Muscle of leg (tissue), 3 donors: ENCODE measurements at regions not wholly inside any gene's neighbourhood (a gene's known extent, or its start where the extent isn't known, plus 50 kb on each side); places are given as distances from the start of the nearest gene placed in this dataset.
A peak's percentile ranks its signal among the peaks of the same experiment; 100 is the strongest.
"Not testable (repeated sequence)": the region's sequence is repeated elsewhere in the genome, so short reads cannot be mapped to it uniquely, and the experiment has no call there.

Experiments
- DNase-seq: peaks from one replicate; pipeline ENCODE4 v3.0.0; 2013
- H3K27ac ChIP-seq: one replicate; pipeline ENCODE4 v1.5.1; 2013; ENCODE audit warnings: mild to moderate bottlenecking, low read length, control low read depth
- H3K27me3 ChIP-seq: one replicate; pipeline ENCODE4 v1.6.1; 2013; ENCODE audit warnings: low read length; ENCODE audit not compliant: control insufficient read depth, insufficient read depth
- H3K36me3 ChIP-seq: one replicate; pipeline ENCODE4 v1.6.1; 2013; ENCODE audit warnings: low read length; ENCODE audit not compliant: control insufficient read depth, insufficient read depth
- H3K4me1 ChIP-seq: one replicate; pipeline ENCODE4 v1.6.1; 2013; ENCODE audit warnings: low read length; ENCODE audit not compliant: control insufficient read depth, insufficient read depth
- H3K4me3 ChIP-seq: one replicate; pipeline ENCODE4 v1.5.1; 2013; ENCODE audit warnings: low read length, control low read depth
- H3K9me3 ChIP-seq: replicated peaks from 2 replicates; pipeline ENCODE4 v1.6.1; 2013; ENCODE audit warnings: low read depth, low read length; ENCODE audit not compliant: control insufficient read depth
- WGBS: methylation state at CpG from one replicate; pipeline ENCODE4 v1.1.5; 2013; ENCODE audit warnings: missing lambda C conversion rate; ENCODE audit not compliant: insufficient coverage; 5-methylcytosine and 5-hydroxymethylcytosine counted together

DNA sequence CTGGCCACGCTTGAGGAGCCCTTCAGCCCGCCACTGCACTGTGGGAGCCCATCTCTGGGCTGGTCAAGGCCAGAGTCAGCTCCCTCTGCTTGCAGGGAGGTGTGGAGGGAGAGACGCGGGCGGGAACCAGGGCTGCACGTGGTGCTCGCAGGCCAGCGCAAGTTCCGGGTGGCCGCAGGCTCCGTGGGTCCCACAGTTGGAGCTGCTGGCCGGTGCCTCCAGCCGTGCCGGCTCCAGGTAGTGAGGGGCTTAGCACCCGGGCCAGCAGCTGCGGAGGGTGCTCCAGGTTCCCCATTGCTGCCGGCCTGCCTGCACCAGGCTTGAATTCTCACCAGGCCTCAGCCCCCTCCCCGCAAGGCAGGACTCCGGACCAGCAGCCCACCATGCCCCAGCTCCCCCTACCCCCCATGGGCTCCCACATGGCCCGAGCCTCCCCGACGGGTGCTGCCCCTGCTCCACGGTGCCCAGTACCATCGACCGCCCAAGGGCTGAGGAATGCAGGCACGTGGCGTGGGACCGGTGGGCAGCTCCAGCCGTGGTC lies 192.8 kb upstream of the IZUMO3 start:
- 92% methylated on average over 23 of the region's 29 CpGs for WGBS
- DNase-seq = no peak
- Histone ChIP-seq H3K4me3 (no peak overlapping the region), H3K9me3 (no peaks in the 10 kb centered on the region), H3K27ac (no peak overlapping the region), H3K36me3 (no peaks in the 10 kb centered on the region), H3K4me1 (no peaks in the 10 kb centered on the region), H3K27me3 (no peaks in the 10 kb centered on the region)

DNA sequence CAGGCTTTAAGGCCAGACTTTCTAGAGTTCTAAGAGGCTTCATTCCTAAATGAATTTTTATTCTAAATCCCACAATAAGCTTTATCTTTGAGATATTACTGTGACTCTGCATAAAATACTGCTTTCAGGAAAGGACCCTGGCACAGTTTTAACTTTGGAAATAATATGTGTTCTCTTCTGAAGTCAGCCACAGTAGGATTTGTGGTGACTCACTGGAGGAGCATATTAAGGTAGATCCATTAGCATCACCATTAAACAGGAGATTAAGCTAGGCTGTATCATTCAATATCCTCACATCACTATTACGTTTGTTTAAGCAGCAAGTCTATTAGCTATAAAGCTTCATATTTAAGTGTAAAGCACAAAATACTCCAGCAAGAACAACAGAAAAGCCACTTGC lies 186.1 kb upstream of the IZUMO3 start:
- no peak overlapping the region for H3K27ac ChIP-seq
- H3K27me3 ChIP-seq = no peaks in the 10 kb centered on the region
- no peak overlapping the region for H3K4me3 ChIP-seq
- H3K9me3 ChIP-seq = no peaks in the 10 kb centered on the region
- H3K4me1 ChIP-seq = no peaks in the 10 kb centered on the region
- no peak for DNase-seq
- no peaks in the 10 kb centered on the region for H3K36me3 ChIP-seq
- no CpG with 5 or more reads among the region's 1 CpG for WGBS

- H3K27ac ChIP-seq = no peak overlapping the region
- no peaks in the 10 kb centered on the region for H3K36me3 ChIP-seq
- no peak overlapping the region for H3K4me3 ChIP-seq
- DNase-seq = peak; percentile 80
- H3K27me3 ChIP-seq = no peaks in the 10 kb centered on the region
- no CpG with 5 or more reads among the region's 1 CpG for WGBS
- H3K9me3 ChIP-seq = no peaks in the 10 kb centered on the region
- no peaks in the 10 kb centered on the region for H3K4me1 ChIP-seq
Measured at GRCh38 chr9:24721621-24722020, 175.9 kb upstream of the IZUMO3 start.

DNA sequence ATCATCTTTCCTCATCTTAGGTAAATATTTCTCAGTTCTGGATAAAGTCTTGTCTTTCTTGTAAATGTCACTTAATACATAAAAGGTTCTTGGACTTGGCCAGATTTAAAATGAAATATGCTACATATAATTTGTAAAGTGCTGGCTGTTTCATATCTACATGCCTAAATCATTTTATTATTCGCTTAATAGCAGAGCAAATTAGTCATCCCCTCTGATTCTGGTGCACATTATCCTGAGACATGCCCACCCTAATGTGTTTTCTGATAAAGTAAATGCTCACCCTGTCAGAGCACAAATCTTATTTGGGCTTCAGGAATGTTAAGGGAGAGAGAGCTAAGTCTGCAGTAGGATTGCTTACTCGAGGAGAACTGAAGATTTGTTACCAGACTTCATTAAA lies 166.5 kb upstream of the IZUMO3 start:
- Histone ChIP-seq H3K4me1 (no peaks in the 10 kb centered on the region), H3K36me3 (no peaks in the 10 kb centered on the region), H3K27me3 (no peaks in the 10 kb centered on the region), H3K27ac (no peak overlapping the region), H3K9me3 (no peaks in the 10 kb centered on the region), H3K4me3 (no peak overlapping the region)
- no CpG with 5 or more reads among the region's 2 CpGs for WGBS
- DNase-seq = no peak

GRCh38 chr9:24708814-24709213 lies 163.1 kb upstream of the IZUMO3 start:
- no peaks in the 10 kb centered on the region for H3K4me1 ChIP-seq
- H3K27me3 ChIP-seq = no peaks in the 10 kb centered on the region
- no peak for DNase-seq
- no CpG with 5 or more reads among the region's 2 CpGs for WGBS
- H3K9me3 ChIP-seq = no peaks in the 10 kb centered on the region
- no peak overlapping the region for H3K4me3 ChIP-seq
- H3K36me3 ChIP-seq = no peaks in the 10 kb centered on the region
- no peak overlapping the region for H3K27ac ChIP-seq

DNA sequence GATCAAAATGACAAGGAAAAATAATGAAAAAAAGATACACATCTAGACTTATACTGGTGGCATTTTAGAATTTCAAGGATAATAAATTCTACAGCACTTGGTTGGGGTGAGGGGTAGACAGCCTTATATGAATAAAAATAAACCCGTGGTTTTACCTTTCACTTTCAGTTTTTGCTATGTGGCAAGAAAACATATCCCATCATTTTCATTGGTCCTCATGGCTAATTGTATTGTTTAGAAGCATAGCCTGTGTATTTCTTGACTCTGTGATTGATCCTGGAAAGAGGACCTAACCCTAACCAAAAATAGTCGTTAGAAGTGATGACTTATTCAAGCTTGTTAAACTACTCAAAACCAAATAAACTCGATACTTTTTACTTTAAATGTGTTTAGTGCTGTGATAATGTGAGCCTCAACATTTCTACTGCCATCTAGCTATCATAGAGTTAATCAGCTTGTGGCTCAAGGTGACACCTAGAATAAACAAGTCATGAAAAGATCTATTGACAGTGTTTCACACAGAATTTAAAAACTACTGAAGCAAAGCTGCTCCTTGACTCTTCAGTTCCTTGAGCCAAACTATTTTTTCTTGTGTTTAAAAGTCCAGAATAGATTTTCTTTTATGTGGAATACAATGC lies 153.3 kb upstream of the IZUMO3 start:
- peak; percentile 54 for DNase-seq
- H3K27ac ChIP-seq = no peak overlapping the region
- H3K4me3 ChIP-seq = no peak overlapping the region
- H3K36me3 ChIP-seq = no peaks in the 10 kb centered on the region
- no CpG with 5 or more reads among the region's 3 CpGs for WGBS
- no peaks in the 10 kb centered on the region for H3K27me3 ChIP-seq
- no peaks in the 10 kb centered on the region for H3K4me1 ChIP-seq
- no peaks in the 10 kb centered on the region for H3K9me3 ChIP-seq

DNA sequence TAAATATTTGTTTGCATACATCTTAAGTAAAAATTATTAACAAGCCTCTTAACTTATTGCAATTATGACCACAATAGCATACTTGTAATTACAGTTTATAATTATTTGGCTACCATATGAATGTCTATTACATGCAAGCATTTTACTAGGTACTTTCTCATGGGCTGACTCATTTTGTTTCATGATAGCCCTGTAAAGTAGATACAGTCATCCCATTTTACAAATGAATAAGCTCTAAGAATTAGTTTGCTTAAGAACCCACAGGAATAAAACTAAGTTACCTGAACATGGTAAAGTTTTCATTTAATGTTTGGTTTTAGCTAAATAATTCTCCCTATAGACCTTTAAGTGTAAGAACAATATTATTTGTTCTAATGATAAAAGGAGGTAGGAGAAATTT lies 126.6 kb upstream of the IZUMO3 start:
- Histone ChIP-seq H3K36me3 (no peaks in the 10 kb centered on the region), H3K9me3 (no peaks in the 10 kb centered on the region), H3K4me3 (no peak overlapping the region), H3K27me3 (no peaks in the 10 kb centered on the region), H3K4me1 (no peaks in the 10 kb centered on the region), H3K27ac (no peak overlapping the region)
- DNase-seq = no peak

DNA sequence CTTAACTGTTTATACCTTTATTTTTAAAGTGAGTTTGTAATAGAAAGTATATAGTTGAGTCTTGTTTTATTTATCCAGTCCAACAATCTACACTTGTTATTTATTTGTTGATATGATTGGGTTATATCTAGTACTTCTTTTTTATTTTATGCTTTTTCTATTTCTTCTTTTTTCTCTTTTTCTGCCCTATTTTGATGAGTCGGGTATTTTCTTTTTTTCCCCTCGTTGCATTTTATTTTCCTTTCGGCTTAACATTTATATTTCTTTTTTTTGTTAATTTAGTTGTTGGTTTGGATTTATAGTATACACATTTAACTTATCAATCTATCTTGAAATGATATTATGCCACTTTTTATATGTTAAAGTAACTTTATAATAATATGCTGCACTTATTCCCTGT lies 111.7 kb upstream of the IZUMO3 start:
- H3K9me3 ChIP-seq = peaks cover 2% of the 10 kb centered on the region
- no peaks in the 10 kb centered on the region for H3K36me3 ChIP-seq
- no CpG with 5 or more reads among the region's 3 CpGs for WGBS
- H3K4me3 ChIP-seq = no peak overlapping the region
- no peak overlapping the region for H3K27ac ChIP-seq
- H3K27me3 ChIP-seq = no peaks in the 10 kb centered on the region
- DNase-seq = no peak
- H3K4me1 ChIP-seq = no peaks in the 10 kb centered on the region

- DNase-seq = no peak
- Histone ChIP-seq H3K4me1 (no peaks in the 10 kb centered on the region), H3K27me3 (no peaks in the 10 kb centered on the region), H3K27ac (no peak overlapping the region), H3K36me3 (no peaks in the 10 kb centered on the region), H3K9me3 (peaks cover 4% of the 10 kb centered on the region), H3K4me3 (no peak overlapping the region)
Measured at GRCh38 chr9:24652181-24652580, 106.5 kb upstream of the IZUMO3 start.

DNA sequence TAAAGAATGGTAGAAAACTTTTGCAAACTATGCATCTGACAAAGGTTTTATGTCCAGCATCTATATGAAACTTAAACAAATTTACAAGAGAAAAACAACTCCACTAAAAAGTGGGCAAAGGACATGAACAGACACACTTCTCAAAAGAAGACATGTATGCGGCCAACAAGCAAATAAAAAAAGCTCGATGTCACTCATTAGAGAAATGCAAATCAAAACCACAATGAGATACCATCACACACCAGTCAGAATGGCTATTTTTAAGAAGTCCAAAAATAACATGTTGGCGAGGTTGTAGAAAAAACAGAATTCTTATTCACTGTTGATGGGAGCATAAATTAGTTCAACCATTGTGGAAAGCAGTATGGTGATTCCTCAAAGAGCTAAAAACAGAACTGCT lies 83.1 kb upstream of the IZUMO3 start:
- not testable (repeated sequence) for H3K4me3 ChIP-seq, H3K4me1 ChIP-seq, H3K27me3 ChIP-seq, DNase-seq, H3K27ac ChIP-seq, H3K9me3 ChIP-seq, H3K36me3 ChIP-seq
- no CpG with 5 or more reads among the region's 3 CpGs for WGBS

DNA sequence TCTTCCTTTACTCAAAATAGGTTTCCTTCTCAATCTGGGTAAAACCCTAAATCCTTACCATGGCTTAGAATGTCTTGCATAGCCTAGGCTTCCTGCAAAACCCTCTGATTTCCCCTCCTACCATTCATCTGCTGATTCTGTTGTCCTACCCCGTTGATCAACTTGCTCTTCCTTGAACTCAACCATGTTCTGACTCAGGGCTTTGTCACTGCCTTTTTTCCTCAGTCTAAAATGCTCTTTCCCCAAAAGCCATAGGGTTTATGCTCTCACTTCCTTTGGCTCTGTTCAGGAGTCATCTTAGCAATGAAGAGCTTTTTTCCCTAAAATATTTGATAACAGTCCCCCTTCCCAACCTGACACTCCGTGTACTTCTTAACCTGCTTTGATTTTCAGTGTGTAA lies 79.4 kb upstream of the IZUMO3 start:
- Histone ChIP-seq H3K4me1 (no peaks in the 10 kb centered on the region), H3K36me3 (no peaks in the 10 kb centered on the region), H3K27me3 (no peaks in the 10 kb centered on the region), H3K27ac (no peak overlapping the region), H3K9me3 (no peaks in the 10 kb centered on the region), H3K4me3 (no peak overlapping the region)
- 100% methylated on average over 1 of the region's 2 CpGs for WGBS
- DNase-seq = no peak
